NOMO-1 treated with dmso at 0.1 percent for 144 hours (cell line): ENCODE measurements at regions not wholly inside any gene's neighbourhood (a gene's known extent, or its start where the extent isn't known, plus 50 kb on each side); places are given as distances from the start of the nearest gene placed in this dataset.
A peak's percentile ranks its signal among the peaks of the same experiment; 100 is the strongest.

ENCODE experiments used
- DNase-seq: peaks from one replicate; lab custom pipeline; 2025; ENCODE audit not compliant: unreplicated experiment; lab: John Stamatoyannopoulos, UW

DNA sequence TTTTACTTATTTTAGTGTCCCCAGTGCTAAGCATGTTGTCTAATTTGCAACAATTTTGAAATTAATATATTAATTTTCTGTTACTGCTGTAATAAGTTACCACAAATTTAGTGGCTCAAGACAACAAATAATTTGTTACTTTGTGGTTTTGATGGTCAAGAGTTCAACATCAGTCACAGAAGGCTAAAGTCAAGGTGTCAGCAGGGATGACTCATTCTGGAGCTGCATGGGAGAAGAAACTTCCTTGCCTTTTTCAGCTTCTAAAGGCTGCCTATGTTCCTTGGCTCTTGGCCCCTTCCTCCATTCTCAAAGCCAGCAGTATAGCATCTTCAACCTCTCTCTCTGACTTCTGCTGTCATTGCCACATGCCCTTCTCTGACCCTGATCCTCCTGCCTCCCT, 271.8 kb downstream of the HLX start:
- DNase-seq, result no peak

DNA sequence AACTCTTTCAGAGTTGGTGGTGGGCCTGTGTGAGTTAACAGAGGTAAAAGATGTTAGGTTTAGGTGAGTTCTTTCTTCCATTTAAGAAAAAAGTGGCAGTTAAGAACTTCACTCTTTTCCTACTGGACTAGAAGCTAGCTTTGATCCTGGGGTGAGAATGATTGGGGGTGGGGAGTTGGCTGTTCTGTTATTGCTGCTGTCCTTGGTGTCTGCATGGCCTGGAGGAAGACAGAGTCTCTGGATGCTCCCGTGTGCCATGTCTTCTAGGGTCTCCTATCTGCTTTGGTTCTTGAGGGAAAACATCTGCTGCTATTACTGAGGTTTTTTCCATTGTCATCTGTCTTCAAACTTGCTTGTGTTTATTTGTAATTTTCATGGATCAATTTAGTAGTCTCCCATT, 275.7 kb downstream of the HLX start:
- DNase-seq, result no peak

DNA sequence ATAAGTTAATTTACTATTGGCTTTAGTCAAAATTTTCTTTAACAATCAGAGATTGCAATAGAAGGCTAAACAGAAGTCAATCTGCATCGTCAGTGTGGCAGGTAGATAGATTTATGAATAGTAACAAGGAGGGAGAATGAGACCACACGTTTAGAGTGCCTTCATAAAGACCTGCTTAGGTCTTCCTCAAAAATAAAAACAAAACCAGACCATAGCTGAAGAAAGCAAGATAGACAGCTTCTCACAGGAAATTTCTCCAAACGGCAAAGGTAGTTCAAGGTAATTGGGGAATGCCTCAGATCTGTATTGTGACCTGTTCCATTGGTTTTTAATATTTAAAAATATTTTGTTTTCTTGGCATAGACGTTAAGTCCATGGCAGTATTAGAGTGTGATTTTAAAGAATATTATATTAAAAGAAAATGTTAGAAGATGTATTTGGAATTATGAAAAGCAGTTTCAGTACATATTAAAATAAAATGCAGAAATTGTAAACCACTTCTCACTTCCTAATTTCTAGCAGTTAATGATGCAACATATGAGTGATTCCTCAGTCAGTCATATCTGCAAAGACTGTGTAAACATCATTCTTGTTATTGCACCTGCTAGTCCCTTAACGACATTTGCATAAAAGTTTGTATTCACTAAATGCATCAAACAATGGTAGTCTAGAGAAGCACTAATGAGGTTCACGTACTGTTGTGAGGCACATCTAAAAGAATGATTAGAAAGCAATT, 278.0 kb downstream of the HLX start:
- peak; percentile 55 for DNase-seq

DNA sequence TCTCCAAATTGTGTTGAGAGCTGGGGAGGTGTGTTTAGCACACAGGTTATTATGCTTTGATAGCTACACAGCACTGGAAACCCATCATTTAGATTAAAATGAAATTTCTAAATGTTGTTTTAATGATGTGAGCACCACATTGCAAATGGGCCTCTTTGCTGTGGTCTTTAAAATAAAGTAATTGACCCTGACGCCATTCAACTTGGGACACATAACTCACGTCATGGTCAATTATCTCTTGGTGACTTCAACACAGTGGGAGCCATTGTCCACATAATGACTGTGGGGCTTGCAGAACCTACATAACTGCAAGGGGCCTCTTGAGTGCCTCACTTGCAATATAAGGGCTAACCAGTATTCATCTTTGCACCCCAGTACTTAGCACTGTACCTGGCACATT, 280.4 kb downstream of the HLX start:
- DNase-seq, result no peak

DNA sequence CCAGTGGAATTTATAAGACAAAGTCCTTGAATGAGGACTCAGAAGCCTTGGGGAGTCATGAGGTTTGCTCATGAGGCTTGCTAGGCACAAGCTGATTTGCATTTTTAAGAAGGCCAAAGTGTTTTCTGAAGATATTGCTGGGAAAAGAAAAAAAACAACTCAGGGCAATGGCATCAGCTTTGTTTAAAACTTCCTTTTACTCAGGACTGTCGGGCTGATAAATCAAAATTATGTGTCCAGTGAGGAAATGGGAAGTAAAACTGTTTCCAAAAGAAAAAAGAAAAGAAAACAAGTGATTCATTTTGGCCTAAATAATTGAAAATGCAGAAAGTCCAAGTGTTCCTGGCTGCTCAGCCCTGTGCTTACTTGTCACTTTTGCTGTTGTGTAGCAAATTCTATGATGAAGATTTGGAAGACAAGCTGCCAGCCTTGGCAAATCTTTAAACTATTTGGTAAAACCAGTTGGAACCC, 282.4 kb downstream of the HLX start:
- DNase-seq, result no peak

DNA sequence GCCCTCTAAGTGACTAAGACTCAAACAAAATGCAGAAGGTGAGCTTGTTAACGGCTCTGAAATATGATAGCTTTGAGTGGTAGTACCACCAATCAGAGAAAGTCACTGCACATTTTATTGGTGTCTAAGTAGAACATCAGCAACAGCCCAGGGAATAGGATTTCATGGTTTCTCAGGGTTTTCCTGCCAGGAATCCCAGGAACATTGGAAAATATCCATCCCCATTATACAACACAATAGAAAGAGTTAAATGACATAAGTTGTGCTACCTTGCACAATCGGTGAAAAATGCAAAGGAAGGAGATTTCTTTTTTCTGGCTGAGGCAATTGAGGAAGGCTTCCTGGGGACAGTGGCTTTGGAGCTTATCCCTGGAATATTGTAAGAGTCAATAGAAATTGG, 283.1 kb downstream of the HLX start:
- DNase-seq, result no peak

DNA sequence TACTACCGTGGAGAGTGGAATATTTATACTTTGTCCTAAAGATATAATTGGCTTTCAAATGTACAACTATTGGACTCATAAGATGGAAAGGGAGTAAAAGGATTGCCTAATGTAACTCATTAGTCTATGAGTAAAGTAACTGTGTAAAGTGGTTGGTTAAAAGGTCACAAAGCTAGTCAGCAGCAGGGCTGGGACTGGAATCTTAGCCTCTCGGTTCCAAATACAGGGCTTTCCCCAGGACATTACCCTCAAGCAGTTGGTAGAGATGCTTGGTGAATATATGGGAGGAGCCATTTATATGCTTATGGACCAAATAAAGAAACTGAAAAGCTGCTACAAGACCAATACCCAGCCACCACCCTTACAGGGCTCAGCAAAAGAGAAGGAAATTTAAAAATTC, 283.7 kb downstream of the HLX start:
- DNase-seq, result no peak

DNA sequence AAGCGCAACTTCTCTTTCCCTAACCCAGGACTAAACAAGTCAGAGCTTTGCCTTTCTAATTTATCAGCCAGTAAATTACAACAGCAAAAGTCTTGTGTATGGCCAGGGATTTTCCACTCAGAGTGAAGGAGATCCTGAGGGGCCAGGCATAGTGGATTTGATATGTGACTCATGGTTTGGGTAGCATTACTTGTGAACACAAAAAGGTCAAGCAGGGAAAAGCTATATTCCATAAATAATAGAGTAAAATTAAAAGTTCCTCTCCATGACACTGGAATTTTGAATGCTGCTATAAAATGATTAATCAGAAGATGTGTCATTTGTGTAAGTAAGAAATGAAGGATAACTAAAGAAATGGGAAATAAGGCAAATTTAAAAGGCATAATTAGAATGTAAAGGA, 284.8 kb downstream of the HLX start:
- no peak for DNase-seq

DNA sequence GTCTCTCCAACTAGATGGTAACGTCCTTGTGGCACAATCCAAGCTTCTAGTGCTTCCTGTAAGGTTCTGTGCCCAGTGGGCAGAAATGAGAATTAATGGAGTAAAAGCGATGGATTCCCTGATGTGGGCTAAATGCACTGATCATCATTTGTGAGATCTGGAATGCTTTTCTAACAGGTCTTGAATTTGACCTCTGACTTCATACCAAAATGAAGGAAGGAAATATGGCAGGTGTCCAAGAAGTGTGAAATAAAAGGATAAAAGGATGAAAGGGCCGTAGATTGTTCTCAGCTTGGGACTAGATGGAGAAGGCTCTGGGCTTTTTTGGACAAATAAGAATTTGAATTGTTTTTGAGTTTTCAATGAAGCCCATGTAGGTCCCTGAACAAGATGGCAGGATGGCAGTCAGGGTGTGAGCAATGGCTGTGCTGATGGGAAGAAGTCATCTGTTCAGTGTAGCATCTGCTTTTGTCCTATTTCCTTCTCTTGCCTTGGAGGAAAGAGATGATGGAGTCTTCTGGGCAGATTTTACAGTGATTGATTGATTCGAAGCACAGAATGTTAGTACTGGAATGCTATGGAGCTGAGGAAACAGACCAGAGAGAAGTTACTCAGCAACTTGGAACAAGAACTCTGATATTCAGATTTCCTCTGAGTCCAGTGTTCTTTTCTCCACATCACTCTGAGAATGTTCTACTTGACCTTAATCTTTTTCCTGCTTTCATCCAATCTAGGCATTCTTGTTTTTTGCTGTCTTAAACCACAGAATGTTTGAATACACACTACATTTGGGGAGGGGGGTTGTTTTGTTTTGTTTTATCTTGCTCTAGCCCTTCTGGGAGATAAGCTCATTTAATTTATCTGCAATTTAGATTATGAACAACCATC, 286.0 kb downstream of the HLX start:
- DNase-seq, result no peak

DNA sequence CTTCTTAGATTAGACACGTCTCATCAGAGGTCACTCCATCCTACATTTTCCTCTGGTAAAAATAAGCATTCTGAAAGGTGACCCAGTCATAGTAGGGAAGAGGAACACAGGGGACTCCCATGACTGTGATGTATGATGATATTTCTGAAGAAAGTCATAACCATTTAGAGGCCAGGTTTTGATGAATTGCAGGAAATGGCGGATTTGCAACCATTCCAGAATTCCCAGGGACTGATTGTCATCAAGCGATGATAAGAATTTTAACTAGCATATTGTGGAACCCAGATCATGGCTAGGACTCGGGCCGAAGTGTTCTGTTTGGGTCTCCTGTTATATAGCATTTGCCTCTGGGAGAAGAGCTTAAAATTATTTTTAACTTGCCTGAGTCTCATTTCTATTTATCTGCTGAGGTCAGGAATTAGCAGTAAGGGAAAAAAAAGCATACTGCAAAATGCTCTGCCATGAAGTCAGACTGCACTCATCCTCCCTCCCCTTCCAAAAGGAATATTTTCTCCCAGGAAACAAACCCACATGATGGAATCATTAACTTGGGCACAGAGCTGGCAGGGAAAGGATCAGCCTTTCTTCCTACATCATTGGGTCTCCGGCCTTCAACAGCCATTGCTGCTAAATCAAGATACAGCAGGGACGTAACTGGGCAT, 286.7 kb downstream of the HLX start:
- no peak for DNase-seq

DNA sequence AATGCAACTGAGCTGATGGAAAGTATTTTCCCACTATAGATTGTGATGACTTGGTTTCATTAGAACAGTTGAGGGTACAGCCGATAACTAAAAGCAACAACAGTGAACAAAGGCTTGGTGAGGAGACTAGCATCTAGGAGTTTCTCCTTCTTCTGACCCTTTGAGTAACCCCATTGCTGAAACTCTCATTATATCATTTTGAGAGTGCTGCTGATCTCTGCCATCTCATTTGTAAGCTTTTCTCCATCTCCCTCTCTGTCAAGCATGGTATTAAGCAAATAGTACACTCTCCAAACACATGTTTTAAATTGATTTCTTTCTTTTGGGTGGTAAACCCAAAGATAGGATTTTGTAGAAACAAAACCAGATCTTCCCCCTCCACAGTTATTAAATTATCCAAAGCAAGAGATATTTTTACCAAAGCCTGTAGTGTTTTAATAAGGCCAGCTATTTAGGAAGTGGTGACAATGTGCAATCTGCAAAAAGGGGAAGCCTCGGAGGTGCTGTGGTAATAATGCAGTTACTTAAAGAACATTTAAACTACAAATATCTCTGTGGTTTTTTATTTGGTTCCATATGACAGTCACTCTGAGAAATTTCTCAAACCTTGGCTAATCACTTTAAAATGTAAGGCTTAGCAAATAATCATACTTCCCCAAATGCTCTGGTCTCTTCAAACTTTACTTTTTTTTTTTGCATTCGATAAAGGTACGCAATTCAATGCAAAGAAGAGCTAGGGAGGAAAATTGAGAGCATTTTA, 287.5 kb downstream of the HLX start:
- DNase-seq, result peak; percentile 91

DNA sequence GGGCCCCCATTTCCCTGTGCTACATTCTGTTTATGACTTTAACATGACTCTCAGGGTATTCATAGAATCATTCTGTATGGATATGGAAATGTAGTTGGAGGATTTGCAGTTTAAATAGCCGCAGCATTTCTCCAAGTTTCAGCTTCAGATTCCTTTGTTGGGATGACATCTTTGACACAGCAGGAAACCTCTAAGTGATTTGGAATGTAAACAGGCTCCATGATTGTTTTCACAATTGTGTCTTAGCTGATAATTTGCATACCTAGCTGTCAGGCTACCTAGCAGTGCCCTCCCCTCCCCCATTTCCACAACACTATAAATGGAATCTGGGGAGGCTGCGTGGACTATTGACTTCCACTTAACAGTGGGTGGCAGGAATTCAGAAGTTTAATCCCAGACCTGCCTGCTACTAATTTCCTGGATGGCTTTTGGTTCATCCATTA, 290.2 kb downstream of the HLX start:
- DNase-seq, result no peak

DNA sequence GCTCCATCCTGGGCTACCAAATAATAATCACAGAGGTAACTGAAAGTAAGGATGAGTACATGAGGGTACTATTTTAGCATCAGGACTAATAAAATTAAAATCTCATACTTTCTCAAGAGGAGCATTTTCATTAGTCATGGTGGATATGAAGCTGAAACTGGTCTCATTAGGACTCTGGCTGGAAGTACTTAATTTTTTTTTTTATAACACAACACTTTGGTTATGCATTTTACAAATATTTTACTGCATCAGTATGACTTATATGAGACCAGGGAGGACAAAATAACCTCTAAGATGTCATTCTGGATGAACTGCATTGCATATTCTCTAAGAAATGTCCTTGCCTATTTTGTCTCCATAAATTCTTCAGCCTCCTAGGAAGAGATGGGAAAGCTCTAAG, 290.9 kb downstream of the HLX start:
- DNase-seq, result no peak

DNA sequence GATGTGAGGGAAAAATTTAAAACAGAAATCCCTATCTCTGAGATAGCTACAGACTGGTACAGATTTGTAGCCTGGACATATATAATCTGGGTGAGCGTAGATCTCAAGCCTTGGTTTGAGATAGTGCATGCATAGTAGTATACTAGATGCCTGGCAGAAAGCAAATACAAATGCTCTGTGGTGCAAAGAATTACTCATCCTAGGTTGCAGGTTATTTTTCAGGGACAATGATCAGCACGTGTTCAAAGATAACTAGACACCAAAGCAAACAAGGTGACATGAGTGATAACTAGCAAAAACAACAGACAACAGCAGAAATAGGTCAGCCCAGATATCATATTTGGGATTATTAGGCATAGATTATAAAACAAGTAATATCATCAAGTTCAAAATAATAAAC, 292.5 kb downstream of the HLX start:
- DNase-seq, result no peak

DNA sequence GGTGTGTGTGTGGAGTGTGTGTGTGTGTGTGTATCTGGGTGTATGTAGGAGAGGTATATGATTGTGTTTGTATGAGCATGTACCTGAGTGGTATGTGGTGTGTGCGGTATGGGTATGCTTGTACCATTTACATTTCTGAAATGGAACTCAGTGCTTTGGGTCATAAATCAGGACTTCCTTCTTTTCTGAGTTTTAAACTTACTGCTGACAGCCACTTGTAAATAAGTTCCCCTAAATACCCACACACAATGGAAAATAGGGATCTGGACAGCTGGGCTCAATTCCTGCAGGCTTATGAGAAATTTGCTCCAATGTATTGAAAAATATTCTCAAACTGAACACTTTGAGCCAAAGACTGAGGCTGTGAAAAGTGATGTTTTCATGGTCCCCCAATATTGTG, 293.6 kb downstream of the HLX start:
- no peak for DNase-seq

DNA sequence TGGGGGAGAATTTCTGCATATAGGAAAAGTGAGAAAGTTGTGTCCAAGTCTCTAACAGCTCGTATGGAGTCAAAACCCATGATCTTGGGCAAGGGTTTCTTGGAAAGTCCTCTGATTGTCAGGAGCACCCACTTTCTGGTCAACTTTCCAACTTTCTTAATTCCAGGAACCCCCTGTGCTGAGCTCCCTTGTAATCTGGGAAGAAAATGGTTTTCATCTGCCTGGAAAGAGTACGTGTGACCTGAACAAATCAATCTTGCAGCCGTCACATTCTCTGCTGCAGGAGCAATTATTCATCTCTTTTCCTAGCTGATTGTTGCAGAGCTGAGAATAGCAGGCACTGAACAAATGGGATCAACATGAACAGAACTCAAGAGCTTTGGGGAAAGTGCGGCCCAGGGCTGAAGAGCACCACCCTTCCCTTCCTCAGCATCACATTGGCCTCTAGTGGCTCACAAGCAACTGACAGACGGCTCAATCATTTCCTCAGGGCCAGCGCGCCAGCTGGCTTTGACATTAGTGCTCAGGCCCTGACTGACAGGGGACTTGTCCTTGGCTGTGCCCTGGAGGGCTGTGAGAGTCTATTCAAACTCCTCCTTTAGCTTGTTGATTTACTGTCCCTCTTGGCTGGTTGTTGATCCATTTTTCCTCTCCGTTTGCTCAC, 295.2 kb downstream of the HLX start:
- no peak for DNase-seq

DNA sequence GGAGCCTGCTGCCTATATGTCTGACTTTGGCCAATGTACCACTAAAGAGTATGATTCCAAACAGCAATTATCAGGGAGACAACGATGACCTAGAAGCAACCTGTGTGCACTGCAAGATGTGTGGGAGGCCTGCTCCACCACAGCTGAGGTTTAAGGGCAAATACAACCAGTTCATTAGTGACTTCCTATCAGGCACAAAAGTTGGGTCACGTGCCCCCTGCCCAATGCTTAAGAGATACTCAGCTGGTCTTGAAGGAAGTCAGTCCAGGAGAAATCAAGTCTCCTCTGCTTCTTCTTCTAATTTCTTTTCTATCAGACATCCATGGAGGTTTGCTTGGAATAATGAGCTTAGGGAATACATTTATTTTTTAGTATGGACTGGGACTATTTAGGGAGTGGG, 296.0 kb downstream of the HLX start:
- DNase-seq, result no peak

DNA sequence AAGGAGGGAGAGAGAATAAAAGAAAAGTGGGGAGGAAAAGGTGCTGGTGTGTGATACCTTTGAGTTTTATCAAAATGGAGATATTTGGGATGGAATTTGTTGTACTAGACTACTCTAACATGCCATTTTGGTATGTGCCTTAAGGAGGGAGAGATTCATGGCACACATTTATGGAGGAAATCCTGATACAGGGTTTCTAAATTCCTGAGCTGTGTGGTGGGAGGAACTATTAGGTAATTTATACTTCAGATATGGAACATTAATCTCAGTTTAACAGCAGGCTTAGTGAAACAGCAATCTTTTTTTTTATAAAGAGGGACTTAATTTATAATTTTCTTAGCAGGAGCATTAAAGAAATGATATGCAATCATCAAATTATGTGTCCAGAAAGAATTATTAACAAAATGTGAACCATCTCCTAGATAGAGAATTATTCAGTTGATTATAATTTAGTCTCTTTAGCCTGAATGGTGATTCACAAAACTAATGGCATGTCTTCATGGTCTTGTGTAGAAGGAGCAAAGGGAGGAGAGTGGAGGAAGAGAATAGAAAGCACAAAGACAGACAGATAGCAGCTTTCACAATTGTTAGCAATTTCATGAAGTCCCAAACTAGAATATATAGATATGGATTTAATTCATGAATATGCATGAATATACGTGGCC, 301.6 kb downstream of the HLX start:
- no peak for DNase-seq

DNA sequence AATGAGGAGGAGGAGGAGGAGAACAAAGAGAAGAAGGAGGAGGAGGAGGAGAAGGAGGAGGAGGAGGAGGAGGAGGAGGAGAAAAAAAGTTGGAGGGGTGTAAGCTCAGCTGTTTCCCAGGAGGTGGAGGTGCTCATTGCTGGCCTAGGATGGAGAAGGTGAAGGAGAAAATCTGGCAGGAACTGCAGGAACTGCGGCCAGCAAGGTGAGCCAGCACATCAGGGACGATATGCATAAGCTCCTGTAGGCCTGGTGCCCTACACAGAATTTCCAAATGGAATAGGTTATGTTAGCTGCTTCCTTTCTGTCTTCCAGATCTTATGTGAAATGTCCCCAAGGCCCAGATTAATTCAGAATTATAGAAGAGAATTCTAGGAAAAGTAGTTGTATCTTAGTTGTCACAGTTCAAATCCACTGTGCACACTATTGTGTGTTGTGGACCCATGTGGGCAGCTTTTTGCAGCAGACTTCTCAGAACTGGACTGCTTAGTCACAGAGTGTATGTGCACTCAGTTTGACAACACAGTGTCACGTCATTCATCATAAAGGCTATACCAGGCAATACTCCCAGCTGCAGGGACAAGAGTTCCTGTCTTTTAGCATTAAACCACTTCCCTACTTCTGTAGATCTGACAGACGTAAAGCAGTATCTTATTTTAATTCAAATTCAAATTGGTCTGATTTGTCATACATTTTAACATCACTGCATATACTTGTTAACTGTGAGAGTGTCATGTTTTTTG, 303.7 kb downstream of the HLX start:
- DNase-seq, result peak; percentile 35
